ENCODE measurements at regions not wholly inside any gene's neighbourhood (a gene's known extent, or its start where the extent isn't known, plus 50 kb on each side); places are given as distances from the start of the nearest gene placed in this dataset.

GRCh38 chrX:127621780-127622179, 430.4 kb downstream of the ACTRT1 start (continued):
- no peak for TF ChIP-seq CTCF (IDR thresholded peaks at IDR 0.05; ENCODE audit: control extremely low read depth in 1 of 3, insufficient read depth in 1 of 3, low read depth in 1 of 3, low read length in 3 of 3)
- no peak for TF ChIP-seq SIRT6 (IDR thresholded peaks at IDR 0.05; ENCODE audit: low read length)
- TF ChIP-seq USF2 (IDR thresholded peaks at IDR 0.05; ENCODE audit: low read length), result no peak
- no peak for TF ChIP-seq ZNF274 (IDR thresholded peaks at IDR 0.05; ENCODE audit: borderline replicate concordance, extremely low read depth, low read length)
